IMR-90 (cell line): ENCODE measurements at regions not wholly inside any gene's neighbourhood (a gene's known extent, or its start where the extent isn't known, plus 50 kb on each side); places are given as distances from the start of the nearest gene placed in this dataset.

Experiments used
- CEBPB ChIP-seq: IDR thresholded peaks from 2 replicates; pipeline ENCODE4 v1.6.1; 2012; ENCODE audit warnings: low read depth, low read length, improper control_type of control experiment
- CHD1 ChIP-seq: IDR thresholded peaks from 2 replicates; pipeline ENCODE4 v1.6.1; 2012; ENCODE audit warnings: low read depth, low read length, improper control_type of control experiment
- FOS ChIP-seq: fragments of 150-350 bp; IDR thresholded peaks from 2 replicates; pipeline ENCODE4 v1.6.1; 2016; ENCODE audit warnings: low read depth, low read length
- MAZ ChIP-seq: IDR thresholded peaks from 2 replicates; pipeline ENCODE4 v1.6.1; 2012; ENCODE audit warnings: low read depth, mild to moderate bottlenecking, low read length, improper control_type of control experiment, moderate library complexity, borderline replicate concordance
- NFE2L2 ChIP-seq: fragments of 150-350 bp; IDR thresholded peaks from 2 replicates; pipeline ENCODE4 v1.6.1; 2016; ENCODE audit warnings: low read depth, mild to moderate bottlenecking, low read length
- POLR2A ChIP-seq: IDR thresholded peaks from 2 replicates; pipeline ENCODE4 v1.6.1; 2012; ENCODE audit warnings: mild to moderate bottlenecking, low read depth, low read length
- RAD21 ChIP-seq: IDR thresholded peaks from 2 replicates; pipeline ENCODE4 v1.6.1; 2012; ENCODE audit warnings: low read length, improper control_type of control experiment
- RFX5 ChIP-seq: IDR thresholded peaks from 2 replicates; pipeline ENCODE4 v1.8.0; 2012; ENCODE audit warnings: low read depth, mild to moderate bottlenecking, low read length, moderate library complexity
- TF ChIP-seq, protein P1 (sequence below): conservative IDR thresholded peaks from 2 replicates; pipeline ENCODE4 v1.5.1; 2012; ENCODE audit warnings: mild to moderate bottlenecking, low read depth, low read length, improper control_type of control experiment

DNA sequence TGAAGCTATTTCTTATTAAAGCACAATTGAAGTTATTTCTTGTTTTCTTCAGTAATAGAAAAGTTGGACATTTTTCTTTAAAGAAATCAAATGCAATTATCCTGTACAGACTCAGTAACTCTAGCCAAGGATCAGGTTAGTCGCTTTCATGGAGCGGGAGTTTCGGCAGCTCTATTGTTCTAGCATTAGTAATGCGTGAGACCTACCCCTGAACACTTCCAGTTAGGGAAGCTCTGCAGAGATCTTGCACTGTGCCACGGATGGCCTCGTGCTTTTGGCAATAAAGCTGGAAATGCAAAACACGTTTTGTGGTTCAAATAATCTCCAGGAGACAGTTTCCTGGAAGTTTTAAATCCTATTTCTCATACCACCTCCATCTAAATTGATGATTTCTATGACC, 488.4 kb downstream of the SETD4 start:
- TF ChIP-seq, protein P1, sequence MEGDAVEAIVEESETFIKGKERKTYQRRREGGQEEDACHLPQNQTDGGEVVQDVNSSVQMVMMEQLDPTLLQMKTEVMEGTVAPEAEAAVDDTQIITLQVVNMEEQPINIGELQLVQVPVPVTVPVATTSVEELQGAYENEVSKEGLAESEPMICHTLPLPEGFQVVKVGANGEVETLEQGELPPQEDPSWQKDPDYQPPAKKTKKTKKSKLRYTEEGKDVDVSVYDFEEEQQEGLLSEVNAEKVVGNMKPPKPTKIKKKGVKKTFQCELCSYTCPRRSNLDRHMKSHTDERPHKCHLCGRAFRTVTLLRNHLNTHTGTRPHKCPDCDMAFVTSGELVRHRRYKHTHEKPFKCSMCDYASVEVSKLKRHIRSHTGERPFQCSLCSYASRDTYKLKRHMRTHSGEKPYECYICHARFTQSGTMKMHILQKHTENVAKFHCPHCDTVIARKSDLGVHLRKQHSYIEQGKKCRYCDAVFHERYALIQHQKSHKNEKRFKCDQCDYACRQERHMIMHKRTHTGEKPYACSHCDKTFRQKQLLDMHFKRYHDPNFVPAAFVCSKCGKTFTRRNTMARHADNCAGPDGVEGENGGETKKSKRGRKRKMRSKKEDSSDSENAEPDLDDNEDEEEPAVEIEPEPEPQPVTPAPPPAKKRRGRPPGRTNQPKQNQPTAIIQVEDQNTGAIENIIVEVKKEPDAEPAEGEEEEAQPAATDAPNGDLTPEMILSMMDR, result no peak
- TF ChIP-seq RFX5, result no peak
- no peak for TF ChIP-seq CEBPB
- TF ChIP-seq RAD21, result no peak
- TF ChIP-seq FOS, result no peak
- no peak for TF ChIP-seq NFE2L2
- TF ChIP-seq POLR2A, result no peak
- TF ChIP-seq CHD1, result no peak
- TF ChIP-seq MAZ, result no peak
